ENCODE measurements at regions not wholly inside any gene's neighbourhood (a gene's known extent, or its start where the extent isn't known, plus 50 kb on each side); places are given as distances from the start of the nearest gene placed in this dataset.

- Mint-ChIP-seq H3K36me3 (peaks cover 7% of the 10 kb centered on the region), H3K4me1 (peaks cover 1% of the 10 kb centered on the region)
Observed at GRCh38 chr3:31346542-31346979, 186.2 kb upstream of the STT3B start.

GRCh38 chr3:31349001-31349748 is 183.6 kb upstream of the STT3B start:
- Mint-ChIP-seq H3K36me3 (peaks cover 7% of the 10 kb centered on the region), H3K4me1 (no peaks in the 10 kb centered on the region), H3K27ac (no peak overlapping the region), H3K4me3 (no peak overlapping the region), H3K27me3 (ENCODE audit: low read depth) (no peaks in the 10 kb centered on the region), H3K9me3 (peaks cover 9% of the 10 kb centered on the region)
- DNase-seq (ENCODE audit: low spot score in 2 of 2, unreplicated experiment in 2 of 2): no peak
- no peak for TF ChIP-seq CTCF (IDR thresholded peaks at IDR 0.05; ENCODE audit: unreplicated experiment)

More at GRCh38 chr3:31346542-31346979, 186.2 kb upstream of the STT3B start:
- no peak overlapping the region for H3K4me3 Mint-ChIP-seq
- TF ChIP-seq CTCF (IDR thresholded peaks at IDR 0.05; ENCODE audit: unreplicated experiment): no peak
- no peaks in the 10 kb centered on the region for H3K27me3 Mint-ChIP-seq (ENCODE audit: low read depth)
- DNase-seq (ENCODE audit: low spot score in 2 of 2, unreplicated experiment in 2 of 2): no peak
- no peak overlapping the region for H3K27ac Mint-ChIP-seq
- peaks cover 9% of the 10 kb centered on the region for H3K9me3 Mint-ChIP-seq

- no peak for DNase-seq (ENCODE audit: low spot score in 2 of 2, unreplicated experiment in 2 of 2)
- TF ChIP-seq CTCF (IDR thresholded peaks at IDR 0.05; ENCODE audit: unreplicated experiment): no peak
- Mint-ChIP-seq H3K36me3 (peaks cover 4% of the 10 kb centered on the region), H3K4me1 (no peaks in the 10 kb centered on the region), H3K4me3 (no peak overlapping the region), H3K27me3 (ENCODE audit: low read depth) (no peaks in the 10 kb centered on the region), H3K9me3 (peaks cover 6% of the 10 kb centered on the region), H3K27ac (no peak overlapping the region)
Observed at GRCh38 chr3:31350307-31350706, 182.4 kb upstream of the STT3B start.

- no peaks in the 10 kb centered on the region for H3K4me1 Mint-ChIP-seq
- no peak overlapping the region for H3K4me3 Mint-ChIP-seq
Observed at GRCh38 chr3:31352331-31352730, 180.4 kb upstream of the STT3B start.

GRCh38 chr3:31353166-31353565 is 179.6 kb upstream of the STT3B start:
- TF ChIP-seq CTCF (IDR thresholded peaks at IDR 0.05; ENCODE audit: unreplicated experiment): no peak
- peaks cover 10% of the 10 kb centered on the region for H3K9me3 Mint-ChIP-seq
- H3K4me1 Mint-ChIP-seq: no peaks in the 10 kb centered on the region
- H3K36me3 Mint-ChIP-seq: peaks cover 4% of the 10 kb centered on the region
- no peak overlapping the region for H3K4me3 Mint-ChIP-seq
- H3K27me3 Mint-ChIP-seq (ENCODE audit: low read depth): no peaks in the 10 kb centered on the region
- DNase-seq (ENCODE audit: low spot score in 2 of 2, unreplicated experiment in 2 of 2): no peak
- H3K27ac Mint-ChIP-seq: no peak overlapping the region

More at GRCh38 chr3:31352331-31352730, 180.4 kb upstream of the STT3B start:
- H3K9me3 Mint-ChIP-seq: peaks cover 10% of the 10 kb centered on the region
- H3K27ac Mint-ChIP-seq: no peak overlapping the region
- no peaks in the 10 kb centered on the region for H3K27me3 Mint-ChIP-seq (ENCODE audit: low read depth)
- peaks cover 4% of the 10 kb centered on the region for H3K36me3 Mint-ChIP-seq
- no peak for DNase-seq (ENCODE audit: low spot score in 2 of 2, unreplicated experiment in 2 of 2)
- no peak for TF ChIP-seq CTCF (IDR thresholded peaks at IDR 0.05; ENCODE audit: unreplicated experiment)
